ENCODE measurements at regions not wholly inside any gene's neighbourhood (a gene's known extent, or its start where the extent isn't known, plus 50 kb on each side); places are given as distances from the start of the nearest gene placed in this dataset.
"Not testable (repeated sequence)": the region's sequence is repeated elsewhere in the genome, so short reads cannot be mapped to it uniquely, and the experiment has no call there.

DNA sequence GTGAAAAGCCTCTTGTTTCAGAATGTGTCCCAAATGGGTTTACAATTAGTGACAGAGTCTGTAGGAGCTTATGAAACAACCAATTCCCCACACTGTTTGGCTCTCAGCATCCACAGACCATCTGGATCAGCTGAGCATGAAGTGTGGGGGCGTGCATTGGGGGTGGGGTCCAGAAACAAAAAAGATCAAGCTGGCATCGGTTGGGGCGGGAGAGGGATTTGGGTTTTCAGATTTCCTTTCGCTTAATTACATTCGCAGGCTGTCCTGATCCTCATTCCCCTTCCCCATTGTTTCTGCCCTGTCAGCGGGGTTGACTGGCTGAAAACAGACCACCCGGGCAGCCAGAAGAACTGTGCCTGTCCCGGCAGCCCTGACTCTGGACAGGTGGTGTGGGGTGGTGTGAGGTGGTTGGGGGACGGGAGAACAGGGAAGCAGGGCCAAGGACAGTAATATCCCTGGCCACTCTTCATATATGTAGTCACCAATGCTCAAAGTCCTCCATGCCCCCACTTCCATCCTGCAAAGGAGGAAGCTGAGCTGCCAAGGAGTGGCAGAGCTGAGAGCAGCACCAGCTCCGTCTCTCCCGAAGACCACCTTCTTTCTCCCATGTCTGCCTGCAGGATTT lies 92.0 kb downstream of the IER5 start:
- H3K4me3 Mint-ChIP-seq: no peak overlapping the region
- ATAC-seq (no peak), DNase-seq (no peak)
- peaks cover 11% of the 10 kb centered on the region for H3K4me1 Mint-ChIP-seq
- no peaks in the 10 kb centered on the region for H3K9me3 Mint-ChIP-seq
- H3K36me3 Mint-ChIP-seq (ENCODE audit: low read depth): no peaks in the 10 kb centered on the region
- no peaks in the 10 kb centered on the region for H3K27me3 Mint-ChIP-seq
- no peak overlapping the region for H3K27ac Mint-ChIP-seq

GRCh38 chr1:181181792-181182585 lies 93.5 kb downstream of the IER5 start:
- Mint-ChIP-seq H3K4me3 (no peak overlapping the region), H3K27ac (no peak overlapping the region), H3K36me3 (ENCODE audit: low read depth) (no peaks in the 10 kb centered on the region), H3K4me1 (peaks cover 11% of the 10 kb centered on the region), H3K9me3 (no peaks in the 10 kb centered on the region), H3K27me3 (peaks cover 2% of the 10 kb centered on the region)
- ATAC-seq (no peak), DNase-seq (no peak)

GRCh38 chr1:181184621-181185020 lies 96.1 kb downstream of the IER5 start:
- Mint-ChIP-seq H3K4me3 (no peak overlapping the region), H3K9me3 (no peaks in the 10 kb centered on the region), H3K27ac (no peak overlapping the region), H3K4me1 (peaks cover 8% of the 10 kb centered on the region), H3K27me3 (peaks cover 5% of the 10 kb centered on the region), H3K36me3 (ENCODE audit: low read depth) (no peaks in the 10 kb centered on the region)
- ATAC-seq (no peak), DNase-seq (no peak)

- Mint-ChIP-seq H3K27me3 (peaks cover 5% of the 10 kb centered on the region), H3K27ac (no peak overlapping the region), H3K4me3 (no peak overlapping the region), H3K4me1 (no peaks in the 10 kb centered on the region), H3K9me3 (no peaks in the 10 kb centered on the region), H3K36me3 (ENCODE audit: low read depth) (no peaks in the 10 kb centered on the region)
- ATAC-seq (no peak), DNase-seq (no peak)
These were observed 97.0 kb downstream of the IER5 start for GRCh38 chr1:181185461-181185860.

DNA sequence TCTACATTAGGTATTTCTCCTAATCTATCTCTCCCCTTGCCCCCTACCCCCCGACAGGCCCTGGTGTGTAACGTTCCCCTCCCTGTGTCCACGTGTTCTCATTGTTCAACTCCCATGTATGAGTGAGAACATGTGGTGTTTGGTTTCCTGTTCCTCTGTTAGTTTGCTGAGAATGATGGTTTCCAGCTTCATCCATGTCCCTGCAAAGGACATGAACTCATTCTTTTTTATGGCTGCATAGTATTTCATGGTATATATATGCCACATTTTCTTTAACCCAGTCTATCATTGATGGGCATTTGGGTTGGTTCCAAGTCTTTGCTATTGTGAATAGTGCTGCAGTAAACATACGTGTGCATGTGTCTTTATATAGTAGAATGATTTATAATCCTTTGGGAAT lies 97.6 kb downstream of the IER5 start:
- not testable (repeated sequence) for H3K27ac Mint-ChIP-seq, H3K4me1 Mint-ChIP-seq, DNase-seq

GRCh38 chr1:181187337-181188126 lies 99.0 kb downstream of the IER5 start:
- Mint-ChIP-seq H3K27ac (no peak overlapping the region), H3K9me3 (no peaks in the 10 kb centered on the region), H3K36me3 (ENCODE audit: low read depth) (no peaks in the 10 kb centered on the region), H3K4me3 (no peak overlapping the region), H3K27me3 (peaks cover 5% of the 10 kb centered on the region), H3K4me1 (no peaks in the 10 kb centered on the region)
- DNase-seq (no peak), ATAC-seq (no peak)

More for the DNA sequence above, 97.6 kb downstream of the IER5 start:
- not testable (repeated sequence) for H3K27me3 Mint-ChIP-seq; H3K36me3 Mint-ChIP-seq (ENCODE audit: low read depth); H3K4me3 Mint-ChIP-seq; ATAC-seq; H3K9me3 Mint-ChIP-seq

DNA sequence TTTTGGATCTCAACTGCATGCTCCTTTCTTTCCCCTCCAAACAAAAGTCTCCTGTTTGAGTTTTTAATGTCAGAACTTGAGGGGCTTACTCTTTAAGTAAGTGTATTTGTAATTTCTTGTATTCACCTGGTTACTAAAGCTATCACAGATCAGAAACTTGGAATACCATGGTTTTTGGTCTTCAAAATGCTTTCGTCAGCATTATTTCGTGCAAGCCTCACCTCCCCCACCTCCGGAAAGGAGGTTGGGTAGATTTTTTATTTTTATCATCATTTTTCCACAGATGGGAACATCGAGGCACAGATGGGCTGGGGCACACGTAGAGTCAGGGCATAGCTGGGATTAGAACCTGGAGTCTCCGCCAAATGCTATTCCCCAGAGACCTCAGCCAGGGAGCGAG lies 100.7 kb downstream of the IER5 start:
- no peak overlapping the region for H3K4me3 Mint-ChIP-seq
- no peaks in the 10 kb centered on the region for H3K4me1 Mint-ChIP-seq
- DNase-seq (no peak), ATAC-seq (no peak)
- no peaks in the 10 kb centered on the region for H3K36me3 Mint-ChIP-seq (ENCODE audit: low read depth)
- no peaks in the 10 kb centered on the region for H3K9me3 Mint-ChIP-seq
- peaks cover 5% of the 10 kb centered on the region for H3K27me3 Mint-ChIP-seq
- H3K27ac Mint-ChIP-seq: no peak overlapping the region

GRCh38 chr1:181189691-181190363 lies 101.3 kb downstream of the IER5 start:
- DNase-seq (peak; percentile 82), ATAC-seq (peak; percentile 89)
- peaks cover 5% of the 10 kb centered on the region for H3K27me3 Mint-ChIP-seq
- no peak overlapping the region for H3K4me3 Mint-ChIP-seq
- no peaks in the 10 kb centered on the region for H3K4me1 Mint-ChIP-seq
- H3K27ac Mint-ChIP-seq: no peak overlapping the region
- no peaks in the 10 kb centered on the region for H3K36me3 Mint-ChIP-seq (ENCODE audit: low read depth)
- no peaks in the 10 kb centered on the region for H3K9me3 Mint-ChIP-seq

DNA sequence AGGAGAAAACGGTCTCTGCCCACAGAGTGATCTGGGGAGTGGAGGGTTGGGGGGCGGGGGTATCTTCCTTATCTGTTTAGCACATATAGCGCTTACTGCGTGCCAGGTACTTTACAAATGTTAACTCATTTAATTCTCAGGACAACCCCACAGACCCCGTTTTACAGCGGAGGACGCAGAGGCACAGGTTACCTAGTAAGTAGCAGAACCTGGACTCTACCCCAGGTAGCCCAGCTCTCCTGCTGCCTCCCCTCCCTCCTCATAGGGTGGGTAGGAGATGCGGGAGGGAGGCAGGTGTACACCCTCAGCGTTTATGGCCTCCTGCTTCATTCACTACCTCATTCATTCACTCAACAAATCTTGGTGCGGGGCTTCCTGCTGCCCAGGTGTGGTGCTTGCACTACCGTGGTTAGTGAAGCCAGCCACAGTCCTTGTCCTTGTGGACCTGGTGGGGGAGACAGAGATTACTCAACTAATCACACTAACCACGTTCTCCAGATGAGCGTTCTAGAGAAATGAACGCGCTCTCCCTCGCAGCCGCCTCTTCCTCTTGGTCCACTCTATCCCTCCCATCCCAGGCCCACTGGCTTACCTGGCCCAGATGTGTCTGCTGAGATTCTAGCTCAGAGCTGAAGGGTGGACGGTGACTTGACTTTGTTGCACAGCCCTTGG lies 102.0 kb downstream of the IER5 start:
- Mint-ChIP-seq H3K4me3 (no peak overlapping the region), H3K27ac (no peak overlapping the region), H3K27me3 (peaks cover 5% of the 10 kb centered on the region), H3K36me3 (ENCODE audit: low read depth) (no peaks in the 10 kb centered on the region), H3K4me1 (no peaks in the 10 kb centered on the region), H3K9me3 (no peaks in the 10 kb centered on the region)
- ATAC-seq (no peak), DNase-seq (no peak)

- Mint-ChIP-seq H3K9me3 (no peaks in the 10 kb centered on the region), H3K36me3 (ENCODE audit: low read depth) (no peaks in the 10 kb centered on the region), H3K27me3 (peaks cover 5% of the 10 kb centered on the region), H3K4me3 (no peak overlapping the region), H3K4me1 (no peaks in the 10 kb centered on the region), H3K27ac (no peak overlapping the region)
- no peak for DNase-seq
- no peak for ATAC-seq
These were observed 103.1 kb downstream of the IER5 start for GRCh38 chr1:181191494-181192040.

DNA sequence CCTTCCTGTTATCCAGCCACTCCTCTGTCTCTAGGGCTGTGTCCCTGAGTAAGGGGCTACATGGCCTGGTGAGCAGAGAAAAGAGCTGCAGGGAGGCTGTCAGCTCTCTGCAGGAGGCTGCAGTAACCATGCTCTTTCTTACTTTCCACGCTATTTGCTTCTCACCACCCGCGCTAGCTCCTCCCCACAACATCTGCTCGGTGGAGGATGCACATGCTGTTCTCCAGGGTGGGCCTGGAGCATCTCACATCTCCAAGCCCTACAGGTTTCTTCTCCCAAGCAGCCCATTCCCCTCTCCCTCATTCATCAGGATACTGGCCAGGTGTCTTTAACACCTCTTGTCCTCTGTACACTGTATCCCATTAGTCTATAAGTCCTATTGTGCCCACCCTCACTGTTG lies 103.8 kb downstream of the IER5 start:
- H3K27me3 Mint-ChIP-seq: peaks cover 4% of the 10 kb centered on the region
- no peak for ATAC-seq

DNA sequence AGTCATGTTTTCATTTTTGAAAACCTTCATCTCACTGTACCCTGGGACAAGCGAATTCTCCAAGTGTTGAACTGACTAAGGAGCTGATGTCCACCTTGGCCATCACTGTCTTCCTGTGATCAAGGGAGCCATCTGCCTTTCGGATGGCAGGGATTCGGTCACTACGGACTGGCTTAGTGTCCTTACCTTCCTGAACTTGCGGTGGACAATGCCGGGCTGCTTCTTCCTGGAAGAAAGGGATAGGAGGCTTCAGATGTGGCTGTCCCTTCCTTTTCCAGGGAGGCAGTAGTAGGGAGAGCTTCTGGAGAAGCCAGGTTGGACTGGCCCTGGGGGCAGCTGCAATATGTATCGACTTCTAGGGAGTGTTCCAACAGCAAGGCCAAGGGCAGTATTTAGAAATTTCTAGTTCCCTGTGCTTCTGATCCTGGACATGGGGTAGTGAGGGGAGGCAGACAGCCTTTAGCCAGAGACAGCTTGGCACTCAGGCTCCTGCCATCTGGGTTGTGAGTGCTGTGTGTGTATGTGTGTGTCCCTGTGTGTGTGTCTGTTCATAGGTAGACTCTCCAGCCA lies 114.6 kb downstream of the IER5 start:
- Mint-ChIP-seq H3K27ac (no peak overlapping the region), H3K27me3 (peaks cover 7% of the 10 kb centered on the region)

More for the DNA sequence above, 103.8 kb downstream of the IER5 start:
- H3K36me3 Mint-ChIP-seq (ENCODE audit: low read depth): no peaks in the 10 kb centered on the region
- H3K27ac Mint-ChIP-seq: no peak overlapping the region
- DNase-seq: no peak
- no peaks in the 10 kb centered on the region for H3K4me1 Mint-ChIP-seq
- H3K9me3 Mint-ChIP-seq: no peaks in the 10 kb centered on the region
- no peak overlapping the region for H3K4me3 Mint-ChIP-seq

DNA sequence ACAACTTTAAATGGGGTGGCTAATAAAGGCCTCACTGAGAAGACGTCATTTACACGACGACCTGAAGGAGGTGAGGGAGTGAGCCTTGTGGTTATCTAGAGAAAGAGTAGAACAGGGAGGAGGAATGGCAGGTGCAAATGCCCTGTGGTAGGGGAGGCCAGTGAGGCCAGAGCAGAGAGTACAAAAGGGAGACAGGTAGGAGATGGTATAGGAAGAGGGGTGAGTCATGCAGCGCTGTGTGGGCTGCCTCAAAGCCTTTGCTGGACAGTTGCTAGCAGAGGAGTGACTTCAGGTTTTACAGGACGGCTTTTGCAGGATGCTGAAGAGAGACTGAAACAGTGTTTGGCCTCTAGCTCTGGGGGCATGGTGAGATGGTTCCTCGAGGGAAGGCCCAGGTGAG lies 116.0 kb downstream of the IER5 start:
- Mint-ChIP-seq H3K36me3 (ENCODE audit: low read depth) (no peaks in the 10 kb centered on the region), H3K9me3 (no peaks in the 10 kb centered on the region), H3K27ac (no peak overlapping the region), H3K27me3 (peaks cover 6% of the 10 kb centered on the region), H3K4me1 (no peaks in the 10 kb centered on the region), H3K4me3 (no peak overlapping the region)
- ATAC-seq: peak; percentile 46
- DNase-seq: no peak

More for the DNA sequence above, 114.6 kb downstream of the IER5 start:
- no peak overlapping the region for H3K4me3 Mint-ChIP-seq
- no peaks in the 10 kb centered on the region for H3K9me3 Mint-ChIP-seq
- DNase-seq: no peak
- no peaks in the 10 kb centered on the region for H3K36me3 Mint-ChIP-seq (ENCODE audit: low read depth)
- H3K4me1 Mint-ChIP-seq: no peaks in the 10 kb centered on the region
- no peak for ATAC-seq

Measured in activated naive CD8-positive, alpha-beta T cell treated with anti-CD3 and anti-CD28 coated beads, Interleukin-2, amount 50 U/mL, for 24 hours (primary cell).